ENCODE measurements at regions not wholly inside any gene's neighbourhood (a gene's known extent, or its start where the extent isn't known, plus 50 kb on each side); places are given as distances from the start of the nearest gene placed in this dataset.

GRCh38 chr4:157787618-157788017 lies 385.2 kb downstream of the GASK1B start:
- no peak overlapping the region for H3K4me3 ChIP-seq
- H3K4me1 ChIP-seq, result no peaks in the 10 kb centered on the region
- no peaks in the 10 kb centered on the region for H3K9me3 ChIP-seq
- no peaks in the 10 kb centered on the region for H3K27me3 ChIP-seq
- no peak overlapping the region for H3K27ac ChIP-seq
- WGBS, 2 donors, result 82 to 85% methylated on average over 2 of the region's 2 CpGs
- DNase-seq, result no peak
- ATAC-seq (ENCODE audit: low FRiP score in 2 of 2), result no peak
- H3K36me3 ChIP-seq, result no peaks in the 10 kb centered on the region
- TF ChIP-seq POLR2AphosphoS5 (IDR thresholded peaks at IDR 0.05) (no peak), CTCF (IDR thresholded peaks at IDR 0.05) (no peak), POLR2A (IDR thresholded peaks at IDR 0.05) (no peak), EP300 (IDR thresholded peaks at IDR 0.05) (no peak)

GRCh38 chr4:157781361-157781760 lies 391.5 kb downstream of the GASK1B start:
- DNase-seq (no peak), ATAC-seq (ENCODE audit: low FRiP score in 2 of 2) (no peak)
- no peaks in the 10 kb centered on the region for H3K27me3 ChIP-seq
- peaks cover 0 to 8% (median 0%) of the 10 kb centered on the region in 4 donors for H3K9me3 ChIP-seq
- 68 to 70% methylated on average over 2 of the region's 2 CpGs for WGBS, 2 donors
- TF ChIP-seq CTCF (IDR thresholded peaks at IDR 0.05) (no peak), EP300 (IDR thresholded peaks at IDR 0.05) (no peak), POLR2AphosphoS5 (IDR thresholded peaks at IDR 0.05) (no peak), POLR2A (IDR thresholded peaks at IDR 0.05) (no peak)
- no peak overlapping the region for H3K4me3 ChIP-seq
- no peaks in the 10 kb centered on the region for H3K36me3 ChIP-seq
- no peaks in the 10 kb centered on the region for H3K4me1 ChIP-seq
- H3K27ac ChIP-seq, result no peak overlapping the region

GRCh38 chr4:157779081-157779480 lies 393.7 kb downstream of the GASK1B start:
- peaks cover 0 to 8% (median 0%) of the 10 kb centered on the region in 4 donors for H3K9me3 ChIP-seq

GRCh38 chr4:157776930-157777528 lies 395.8 kb downstream of the GASK1B start:
- Histone ChIP-seq H3K27ac (no peak overlapping the region), H3K27me3 (no peaks in the 10 kb centered on the region), H3K4me3 (no peak overlapping the region), H3K36me3 (no peaks in the 10 kb centered on the region), H3K9me3 (peaks cover 0 to 8% (median 0%) of the 10 kb centered on the region in 4 donors), H3K4me1 (no peaks in the 10 kb centered on the region)
- no peak for DNase-seq
- 83 to 88% methylated on average over 1 of the region's 1 CpG for WGBS, 2 donors
- no peak for TF ChIP-seq POLR2AphosphoS5 (IDR thresholded peaks at IDR 0.05)
- TF ChIP-seq POLR2A (IDR thresholded peaks at IDR 0.05), result no peak
- no peak for TF ChIP-seq EP300 (IDR thresholded peaks at IDR 0.05)
- TF ChIP-seq CTCF (IDR thresholded peaks at IDR 0.05), result no peak
- no peak for ATAC-seq (ENCODE audit: low FRiP score in 2 of 2)

More at GRCh38 chr4:157779081-157779480, 393.7 kb downstream of the GASK1B start:
- H3K36me3 ChIP-seq, result no peaks in the 10 kb centered on the region
- no peak for TF ChIP-seq POLR2A (IDR thresholded peaks at IDR 0.05)
- no peak for TF ChIP-seq POLR2AphosphoS5 (IDR thresholded peaks at IDR 0.05)
- no peak for TF ChIP-seq CTCF (IDR thresholded peaks at IDR 0.05)
- no peak for TF ChIP-seq EP300 (IDR thresholded peaks at IDR 0.05)
- no peak for ATAC-seq (ENCODE audit: low FRiP score in 2 of 2)
- H3K4me1 ChIP-seq, result no peaks in the 10 kb centered on the region
- no peak overlapping the region for H3K27ac ChIP-seq
- no peaks in the 10 kb centered on the region for H3K27me3 ChIP-seq
- DNase-seq, result no peak
- WGBS, 2 donors, result 64% methylated on average over 1 of the region's 1 CpG
- H3K4me3 ChIP-seq, result no peak overlapping the region

GRCh38 chr4:157775971-157776370 lies 396.9 kb downstream of the GASK1B start:
- H3K4me1 ChIP-seq, result no peaks in the 10 kb centered on the region
- no peak overlapping the region for H3K4me3 ChIP-seq
- ATAC-seq (ENCODE audit: low FRiP score in 2 of 2) (no peak), DNase-seq (no peak)
- no peak overlapping the region for H3K27ac ChIP-seq
- no peak for TF ChIP-seq POLR2A (IDR thresholded peaks at IDR 0.05)
- no peak for TF ChIP-seq EP300 (IDR thresholded peaks at IDR 0.05)
- no peak for TF ChIP-seq CTCF (IDR thresholded peaks at IDR 0.05)
- TF ChIP-seq POLR2AphosphoS5 (IDR thresholded peaks at IDR 0.05), result no peak
- no peaks in the 10 kb centered on the region for H3K36me3 ChIP-seq
- no peaks in the 10 kb centered on the region for H3K27me3 ChIP-seq
- H3K9me3 ChIP-seq, result peaks cover 0 to 8% (median 0%) of the 10 kb centered on the region in 4 donors

Measured in upper lobe of left lung (tissue), 6 donors.